GM21786 (cell line): ENCODE measurements at regions not wholly inside any gene's neighbourhood (a gene's known extent, or its start where the extent isn't known, plus 50 kb on each side); places are given as distances from the start of the nearest gene placed in this dataset.
A peak's percentile ranks its signal among the peaks of the same experiment; 100 is the strongest.

ENCODE experiments used
- ATAC-seq: cut with Tn5 transposase; IDR thresholded peaks from one replicate; pipeline ENCODE4 v1.9.1; 2021; ENCODE audit not compliant: unreplicated experiment

DNA sequence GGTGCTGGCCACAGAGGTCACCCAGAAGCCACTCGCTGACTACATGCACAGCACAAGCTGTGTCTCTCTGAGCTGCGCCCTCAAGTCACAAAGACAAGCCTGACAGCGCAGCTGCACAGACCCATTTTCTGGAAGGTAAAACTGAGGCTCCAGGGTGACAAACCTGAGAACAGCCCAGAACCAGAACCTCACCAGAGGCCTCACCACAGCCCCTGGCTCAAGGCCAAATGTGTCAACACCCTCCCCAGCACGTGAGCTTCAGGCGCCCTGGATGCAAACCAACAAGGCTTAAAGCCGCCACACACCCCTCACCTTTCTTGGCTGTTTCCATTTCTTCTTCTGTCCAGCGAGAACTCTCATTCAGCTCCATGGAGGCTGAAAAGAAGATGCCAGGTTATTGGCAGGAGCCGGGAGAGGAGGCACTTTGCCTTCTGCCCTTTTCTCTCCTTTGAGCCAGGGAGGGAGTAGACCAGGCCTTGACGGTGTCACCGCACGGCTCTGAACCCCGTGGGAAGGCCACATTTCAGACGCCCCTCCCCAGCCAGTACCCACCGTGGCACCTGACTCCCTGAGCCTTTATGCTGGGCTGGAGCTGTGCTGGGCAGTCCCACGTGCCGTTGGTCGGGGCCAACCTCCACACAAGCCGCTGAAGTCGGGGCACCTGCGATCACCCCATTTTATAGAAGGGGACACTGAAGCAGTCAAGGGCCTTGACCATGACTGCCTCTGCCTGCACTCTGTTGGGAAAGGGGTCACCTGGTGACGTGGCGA lies 103.1 kb downstream of the RFLNA start:
- no peak for ATAC-seq

GRCh38 chr12:124397399-124397679 lies 102.4 kb downstream of the RFLNA start:
- ATAC-seq = no peak

DNA sequence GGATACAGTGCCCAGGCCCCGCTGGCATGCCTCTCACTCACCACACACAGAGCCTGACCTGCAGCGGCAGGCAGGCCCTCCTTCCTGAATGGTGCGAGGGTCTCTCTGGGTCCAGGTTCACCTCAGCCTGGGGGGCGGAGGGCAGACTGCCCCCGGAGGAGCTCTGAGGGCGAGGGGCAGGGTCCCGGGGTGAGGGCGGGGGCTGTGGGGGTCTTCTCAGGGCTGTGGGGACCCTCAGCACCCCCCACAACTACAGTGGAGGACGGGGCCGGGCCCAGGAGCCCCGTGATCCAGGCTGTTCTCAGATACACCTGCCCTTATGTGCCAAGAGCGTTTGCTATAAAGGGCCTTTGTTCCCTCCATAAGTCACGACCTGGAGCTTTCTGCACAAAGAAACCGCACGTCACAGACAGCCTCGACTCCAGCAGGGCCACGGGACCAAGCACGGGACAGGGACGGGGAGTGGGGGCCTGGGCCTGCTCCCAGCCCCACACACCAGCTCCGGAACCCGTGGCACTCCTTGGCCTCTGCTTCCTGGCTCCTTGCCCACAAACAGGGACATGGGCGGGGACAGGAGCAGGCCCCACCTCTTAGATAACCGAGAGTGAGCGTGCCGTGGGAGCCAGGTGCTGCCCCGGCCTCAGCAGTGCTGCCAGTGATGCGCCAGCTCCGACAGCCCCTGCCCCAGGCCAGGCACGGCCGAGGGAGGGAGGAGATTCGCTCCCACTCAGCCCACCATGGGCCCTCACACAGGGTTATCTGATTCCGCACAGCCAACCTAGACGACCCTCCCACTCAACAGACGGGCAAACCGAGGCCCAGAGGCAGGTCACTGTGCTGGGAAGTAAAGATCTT lies 101.9 kb downstream of the RFLNA start:
- ATAC-seq = no peak

GRCh38 chr12:124395986-124396385 lies 101.1 kb downstream of the RFLNA start:
- ATAC-seq = no peak

DNA sequence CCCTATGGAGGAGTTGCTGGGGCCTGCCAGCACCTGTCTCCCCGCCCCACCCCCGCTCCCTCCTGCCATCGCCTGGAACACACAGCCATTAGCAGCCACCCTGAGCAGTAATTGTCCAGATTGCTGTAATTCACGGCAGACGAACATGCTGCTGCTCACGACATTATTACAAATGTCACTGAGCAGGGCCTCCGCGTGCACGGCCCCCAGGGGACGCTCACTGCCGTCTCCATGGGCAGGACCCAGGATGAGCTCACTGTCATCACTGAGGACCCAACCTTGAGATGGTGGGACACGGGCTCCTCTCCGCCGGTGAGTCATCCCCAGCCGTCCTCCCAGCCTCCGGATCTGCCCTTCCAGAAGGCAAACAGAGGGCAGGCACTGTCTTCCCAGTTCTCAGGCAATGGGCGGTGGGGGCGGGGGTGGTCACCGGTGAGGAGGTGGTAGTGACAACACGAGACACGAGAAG lies 100.4 kb downstream of the RFLNA start:
- no peak for ATAC-seq

DNA sequence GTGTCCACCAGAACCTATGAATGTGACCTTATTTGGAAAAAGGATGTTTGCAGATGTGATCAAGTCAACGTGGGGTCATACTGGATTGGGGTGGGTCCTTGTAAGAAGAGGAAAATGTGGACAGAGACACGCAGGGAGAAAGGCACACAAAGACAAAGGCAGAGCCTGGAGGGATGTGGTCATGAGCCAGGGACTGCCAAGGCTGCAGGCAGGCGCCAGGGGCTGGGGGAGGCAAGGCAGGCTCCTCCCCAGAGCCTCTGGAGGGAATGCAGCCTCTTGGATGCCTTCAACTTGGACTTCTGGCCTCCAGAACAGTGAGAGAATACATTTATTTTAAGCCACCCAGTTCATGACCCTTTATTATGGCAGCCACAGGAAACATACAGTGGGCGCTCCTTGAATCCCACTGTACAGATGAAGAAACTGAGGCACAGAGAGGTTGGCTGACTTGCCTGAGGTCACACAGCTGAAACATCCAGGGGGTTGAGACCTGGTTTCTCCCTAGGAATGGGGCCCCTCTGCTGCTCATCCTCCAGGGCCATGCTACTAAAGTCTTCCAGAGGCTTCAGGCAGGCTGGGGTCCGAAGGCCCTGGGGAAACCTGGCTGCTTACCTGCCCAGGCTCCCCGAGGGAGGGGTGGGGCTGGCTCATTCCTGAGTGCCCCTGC lies 99.7 kb downstream of the RFLNA start:
- no peak for ATAC-seq

GRCh38 chr12:124393831-124394230 lies 98.9 kb downstream of the RFLNA start:
- ATAC-seq = no peak

GRCh38 chr12:124393414-124393790 lies 98.5 kb downstream of the RFLNA start:
- no peak for ATAC-seq

- no peak for ATAC-seq
These were observed 97.9 kb downstream of the RFLNA start for GRCh38 chr12:124392667-124393413.

GRCh38 chr12:124392271-124392666 lies 97.4 kb downstream of the RFLNA start:
- ATAC-seq = no peak

GRCh38 chr12:124391340-124392261 lies 96.7 kb downstream of the RFLNA start:
- peak; percentile 63 for ATAC-seq

DNA sequence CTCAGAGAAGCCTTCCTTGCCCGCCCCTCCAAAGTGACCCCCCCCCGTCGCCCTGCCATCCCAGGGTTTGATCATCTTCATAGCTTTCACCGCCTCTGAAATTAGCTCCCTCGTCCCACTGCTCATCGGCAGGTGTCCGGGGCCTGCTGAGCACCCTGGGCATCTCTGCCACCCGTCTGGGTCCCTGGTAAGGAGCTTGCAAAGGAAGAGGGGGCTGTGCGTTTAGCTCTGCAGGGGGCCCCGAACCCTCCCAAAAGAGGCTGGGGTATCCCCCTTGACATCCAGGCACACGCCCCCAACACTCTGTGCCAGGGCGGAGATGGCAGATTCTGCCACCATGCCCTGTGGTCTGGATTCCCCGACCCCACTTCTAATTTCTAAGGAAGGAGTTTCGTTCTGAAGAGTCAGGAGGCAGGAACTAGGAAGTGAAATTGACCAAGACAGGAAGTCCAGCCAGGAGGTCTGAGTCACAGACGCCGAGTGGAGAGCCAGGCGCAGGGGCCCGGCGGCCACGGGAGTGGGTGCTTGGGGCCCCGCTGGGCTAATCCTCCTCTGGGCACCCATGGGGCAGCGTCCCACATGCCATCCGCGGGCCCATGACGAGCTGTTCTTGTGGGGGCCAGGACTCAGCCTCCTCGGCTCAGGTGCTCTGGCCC lies 95.7 kb downstream of the RFLNA start:
- ATAC-seq = peak; percentile 30

DNA sequence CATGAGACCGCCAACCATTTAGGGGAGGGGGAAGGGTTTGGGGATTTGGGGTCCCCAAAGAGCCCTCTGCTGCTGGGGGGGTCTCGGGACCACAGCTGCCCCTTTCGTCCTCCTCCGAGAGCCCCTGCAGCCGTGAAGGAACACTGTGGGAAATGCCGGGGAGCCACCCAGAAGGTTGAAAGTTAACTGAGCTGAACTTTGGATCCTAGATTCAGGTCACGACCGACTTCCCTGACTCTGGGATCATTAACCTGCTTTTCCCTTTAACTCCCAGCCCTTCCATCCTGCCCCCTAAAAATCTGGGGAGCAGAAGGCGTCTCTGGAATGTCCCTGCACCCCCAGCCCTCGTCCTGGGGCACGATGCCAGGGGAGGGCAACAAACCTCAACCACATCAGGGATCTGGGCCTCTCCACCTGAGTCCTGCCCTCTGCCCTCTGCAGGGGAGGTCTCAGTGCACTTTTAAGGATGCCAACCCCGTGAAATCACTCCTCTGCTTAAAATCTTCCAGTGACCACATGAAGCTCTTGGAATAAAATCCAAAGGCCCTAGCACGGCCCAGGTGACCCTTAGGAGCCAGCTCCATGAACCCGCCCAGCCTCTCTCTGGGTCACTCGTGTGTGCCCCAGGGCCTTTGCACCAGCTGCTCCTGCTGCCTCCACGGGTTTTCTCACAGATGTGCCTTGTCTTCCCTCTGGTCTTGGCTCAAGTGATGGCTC lies 95.0 kb downstream of the RFLNA start:
- ATAC-seq = no peak

GRCh38 chr12:124389138-124389724 lies 94.3 kb downstream of the RFLNA start:
- no peak for ATAC-seq

GRCh38 chr12:124388679-124389137 lies 93.8 kb downstream of the RFLNA start:
- ATAC-seq = no peak

DNA sequence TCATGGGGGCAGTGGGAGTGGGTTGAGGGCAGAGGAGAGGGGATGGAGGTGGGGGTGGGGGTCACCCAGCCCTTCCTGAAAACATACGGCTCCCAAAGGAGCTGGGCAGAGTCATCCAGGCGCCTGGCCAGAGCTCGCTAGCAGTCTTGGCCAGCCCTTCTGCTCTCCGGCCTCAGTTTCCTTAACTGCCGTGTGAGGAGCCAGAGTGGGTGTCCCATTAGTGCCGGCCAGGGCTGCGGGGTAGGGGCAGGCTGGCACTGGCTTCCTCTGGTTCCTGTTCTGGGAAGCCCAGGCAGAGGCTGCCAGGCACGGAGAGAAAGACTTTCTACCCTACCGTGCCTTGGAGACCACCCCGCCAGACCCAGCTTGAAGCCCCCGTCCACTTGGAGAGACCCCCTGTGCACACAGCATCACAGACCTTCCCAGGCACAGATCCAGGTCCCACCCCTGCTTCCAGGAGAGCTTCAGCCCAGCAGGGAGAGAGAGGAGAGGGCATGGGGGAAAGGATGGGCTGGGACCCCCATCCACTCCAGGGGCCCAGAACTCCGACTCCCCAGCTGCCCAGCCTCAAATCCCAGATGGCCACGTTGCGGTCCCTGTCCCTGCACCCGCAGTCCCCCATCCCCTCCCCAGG lies 93.3 kb downstream of the RFLNA start:
- no peak for ATAC-seq

DNA sequence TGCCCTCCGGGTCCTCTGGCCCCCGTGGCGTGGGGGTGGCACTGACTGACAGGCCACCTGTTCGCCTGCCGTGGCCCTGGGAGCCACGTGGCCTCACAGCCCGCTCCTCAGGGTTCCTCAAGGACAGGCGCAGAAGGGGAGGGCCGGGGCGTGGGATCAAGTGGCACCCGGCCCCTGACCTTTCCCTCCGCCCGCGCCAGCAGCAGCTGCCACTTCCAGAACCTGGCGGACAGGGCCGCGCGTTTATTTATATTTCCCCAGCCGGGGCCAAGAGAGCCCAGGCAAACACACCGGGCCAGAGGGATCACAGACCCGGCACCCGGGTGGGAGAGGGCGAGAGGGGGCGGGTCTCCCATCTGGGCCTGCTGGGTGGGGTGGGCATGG lies 92.6 kb downstream of the RFLNA start:
- no peak for ATAC-seq
